Globus pallidus (tissue), 1 donor: ENCODE measurements at regions not wholly inside any gene's neighbourhood (a gene's known extent, or its start where the extent isn't known, plus 50 kb on each side); places are given as distances from the start of the nearest gene placed in this dataset.
A peak's percentile ranks its signal among the peaks of the same experiment; 100 is the strongest.
"Not testable (repeated sequence)": the region's sequence is repeated elsewhere in the genome, so short reads cannot be mapped to it uniquely, and the experiment has no call there.

ENCODE experiments used
- DNase-seq: peaks from one replicate; pipeline ENCODE4 v3.0.0-alpha.2; 2015; ENCODE audit warnings: low spot score

DNA sequence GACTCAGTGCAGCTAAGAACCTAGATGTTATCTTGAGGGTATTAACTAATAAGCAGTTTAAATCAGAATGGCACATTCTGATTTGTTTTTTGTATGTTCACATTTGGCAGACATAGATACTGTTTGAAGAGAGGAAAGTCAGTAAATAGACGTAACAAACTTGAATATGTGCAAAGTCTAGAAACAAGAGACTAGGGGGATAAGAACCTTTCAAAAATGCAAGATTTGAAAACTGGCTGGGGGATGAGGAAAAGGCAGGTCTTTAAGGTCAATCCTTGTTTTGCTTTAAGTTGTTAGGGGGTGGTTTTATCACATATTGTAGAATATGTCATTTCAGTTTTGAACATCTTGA lies 136.5 kb downstream of the ZNF92 start:
- DNase-seq, result not testable (repeated sequence)

DNA sequence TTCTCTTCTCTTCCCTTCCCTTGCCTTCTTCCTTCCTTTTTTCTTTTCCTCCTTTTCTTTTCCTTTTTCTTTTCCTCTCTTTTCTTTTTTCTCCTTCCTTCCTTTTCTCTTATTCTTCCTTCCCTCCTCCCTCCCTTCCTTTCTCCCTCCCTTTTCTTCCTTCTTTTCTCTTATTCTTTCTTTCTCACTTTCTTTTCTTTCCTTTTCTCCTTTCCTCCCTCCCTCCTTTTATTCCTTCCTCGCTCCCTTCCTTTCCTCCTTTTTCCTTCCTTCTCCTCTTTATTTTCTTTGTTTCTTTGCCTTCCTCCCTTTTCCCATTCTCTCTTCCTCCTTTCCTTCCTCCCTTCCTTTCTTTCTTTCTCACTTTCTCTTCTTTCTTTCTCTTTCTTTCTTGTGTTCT lies 146.1 kb downstream of the ZNF92 start:
- DNase-seq, result not testable (repeated sequence)

GRCh38 chr7:65545465-65546161 lies 172.0 kb downstream of the ZNF92 start:
- DNase-seq, result not testable (repeated sequence)

DNA sequence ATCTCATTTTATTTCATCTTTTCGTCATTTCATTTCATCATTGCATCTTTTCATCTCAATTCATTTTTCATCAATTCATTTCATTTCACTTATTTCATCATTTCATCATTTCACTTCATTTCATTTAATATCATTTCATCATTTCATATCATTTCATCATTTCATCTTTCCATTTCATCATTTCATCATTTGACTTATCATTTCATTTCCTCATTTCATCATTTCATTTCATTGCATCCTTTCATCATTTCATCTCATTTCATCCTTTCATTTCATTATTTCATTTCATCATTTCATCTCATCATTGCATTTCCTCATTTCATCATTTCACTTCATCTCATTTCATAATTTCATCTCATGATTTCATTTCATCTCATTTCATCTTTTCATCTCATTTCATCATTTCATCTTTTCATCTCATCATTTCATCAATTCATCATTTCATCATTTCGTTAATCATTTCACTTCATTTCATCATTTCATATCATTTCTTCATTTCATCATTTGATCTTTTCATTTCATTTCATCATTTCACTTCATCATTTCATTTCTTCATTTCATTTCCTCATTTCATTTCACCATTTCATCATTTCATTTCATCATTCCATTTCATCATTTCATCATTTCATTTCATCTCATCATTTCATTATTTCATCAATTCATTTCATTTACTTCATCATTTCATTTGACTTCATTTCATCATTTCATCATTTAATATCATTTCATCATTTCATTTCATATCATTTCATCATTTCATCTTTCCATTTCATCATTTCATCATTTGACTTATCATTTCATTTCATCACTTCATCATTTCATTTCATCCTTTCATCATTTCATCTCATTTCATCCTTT lies 176.2 kb downstream of the ZNF92 start:
- not testable (repeated sequence) for DNase-seq

- not testable (repeated sequence) for DNase-seq
These were observed 176.8 kb downstream of the ZNF92 start for GRCh38 chr7:65550444-65550809.

DNA sequence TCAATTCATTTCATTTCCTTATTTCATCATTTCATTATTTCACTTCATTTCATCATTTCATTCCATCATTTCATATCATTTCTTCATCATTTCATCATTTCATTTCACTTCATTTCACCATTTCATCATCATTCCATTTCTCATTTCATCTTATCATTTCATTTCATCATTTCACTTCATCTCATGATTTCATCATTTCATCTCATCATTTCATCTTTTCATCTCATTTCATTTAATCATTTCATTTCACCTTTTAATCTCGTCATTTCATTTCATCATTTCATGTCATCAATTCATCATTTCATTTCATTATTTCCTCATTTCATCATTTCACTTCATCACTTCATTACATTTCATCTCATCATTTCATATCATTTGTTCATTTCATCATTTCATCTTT lies 177.4 kb downstream of the ZNF92 start:
- not testable (repeated sequence) for DNase-seq

DNA sequence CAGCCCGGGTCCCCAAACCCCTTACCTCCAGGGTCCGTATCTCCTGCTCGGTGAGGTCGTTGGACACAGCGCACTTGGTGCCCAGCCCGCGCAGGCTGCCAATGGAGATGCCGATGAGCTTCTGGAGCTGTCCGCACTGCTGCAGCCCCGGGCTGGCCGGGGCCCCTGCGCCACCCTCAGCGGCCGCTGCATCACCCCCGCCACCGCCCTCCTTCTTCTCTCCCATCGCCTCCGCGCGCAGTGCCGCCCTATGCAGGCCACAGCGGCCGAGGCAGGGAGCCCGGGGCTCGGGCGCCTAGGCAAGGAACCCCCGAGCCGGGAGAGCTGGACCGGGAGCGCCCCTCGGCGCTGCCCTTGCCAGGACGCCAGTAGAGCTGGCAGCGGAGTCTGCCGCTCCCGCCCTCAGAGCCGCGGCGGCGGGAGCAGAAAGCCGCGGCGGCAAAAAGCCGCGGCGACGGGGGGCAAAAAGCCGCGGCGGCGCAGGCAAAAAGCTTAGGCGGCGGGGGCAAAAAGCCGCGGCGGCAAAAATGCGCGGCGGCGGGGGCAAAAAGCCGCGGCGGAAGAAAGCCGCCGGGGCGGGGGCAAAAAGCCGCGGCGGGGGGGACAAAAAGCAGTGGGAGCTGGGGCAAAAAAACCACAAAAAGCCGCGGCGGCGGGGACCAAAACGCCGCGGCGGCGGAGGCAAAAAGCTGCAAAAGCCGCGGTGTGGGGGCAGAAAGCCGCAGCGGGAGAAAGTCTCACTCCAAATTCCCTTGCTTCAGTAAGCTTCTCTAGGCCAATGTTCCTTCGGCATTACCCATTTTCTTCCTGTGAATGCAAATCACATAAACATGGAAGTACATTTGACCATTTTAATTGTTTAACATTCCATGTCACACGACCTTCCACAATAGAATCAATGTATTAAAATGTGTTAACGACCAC lies 181.2 kb downstream of the ZNF92 start:
- not testable (repeated sequence) for DNase-seq

DNA sequence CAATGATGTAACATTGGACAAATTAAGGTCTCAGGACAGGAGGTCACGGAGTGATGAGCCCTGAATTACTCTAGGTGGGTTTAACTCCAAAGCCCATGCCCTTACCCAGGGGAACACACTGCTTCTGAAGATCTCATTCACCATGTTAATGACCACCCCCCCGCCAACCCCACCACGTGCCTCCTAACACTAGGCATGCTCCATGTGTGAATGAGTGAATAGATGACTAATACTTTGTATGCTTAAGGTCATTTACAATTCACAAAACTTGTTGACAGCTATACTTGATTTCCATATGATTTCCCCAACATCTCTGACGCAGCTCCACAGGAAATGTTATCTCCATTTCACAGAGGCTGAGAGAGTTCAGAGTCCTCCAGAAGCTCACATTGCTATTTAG lies 184.9 kb downstream of the ZNF92 start:
- not testable (repeated sequence) for DNase-seq

DNA sequence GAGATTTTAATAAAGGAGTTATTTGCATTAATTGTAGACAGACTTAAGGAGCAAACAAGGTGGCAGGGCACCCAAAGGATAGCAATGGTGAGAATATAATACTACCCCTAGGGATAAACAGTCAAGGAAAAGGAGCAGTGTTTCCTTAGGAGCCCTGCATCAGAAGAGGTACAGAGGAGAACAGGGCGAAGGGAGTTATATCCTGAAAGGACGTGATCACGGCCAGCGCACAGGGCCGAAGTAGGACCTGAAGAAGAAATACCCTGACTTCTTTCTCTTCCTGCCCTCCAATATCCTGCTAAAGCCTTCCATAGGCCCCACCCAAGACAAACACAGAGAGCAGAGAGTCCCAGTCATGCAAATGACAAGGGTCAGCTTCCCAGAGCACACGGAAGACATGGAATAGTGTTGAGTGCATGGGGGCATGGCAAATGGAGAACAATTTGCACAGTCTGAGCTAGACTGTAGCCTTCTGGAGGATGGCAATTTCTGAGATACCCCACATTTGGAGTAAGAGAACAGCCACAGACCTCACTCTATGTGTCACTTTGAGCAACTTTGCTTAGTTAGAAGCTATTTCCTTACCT lies 188.2 kb downstream of the ZNF92 start:
- DNase-seq, result not testable (repeated sequence)

DNA sequence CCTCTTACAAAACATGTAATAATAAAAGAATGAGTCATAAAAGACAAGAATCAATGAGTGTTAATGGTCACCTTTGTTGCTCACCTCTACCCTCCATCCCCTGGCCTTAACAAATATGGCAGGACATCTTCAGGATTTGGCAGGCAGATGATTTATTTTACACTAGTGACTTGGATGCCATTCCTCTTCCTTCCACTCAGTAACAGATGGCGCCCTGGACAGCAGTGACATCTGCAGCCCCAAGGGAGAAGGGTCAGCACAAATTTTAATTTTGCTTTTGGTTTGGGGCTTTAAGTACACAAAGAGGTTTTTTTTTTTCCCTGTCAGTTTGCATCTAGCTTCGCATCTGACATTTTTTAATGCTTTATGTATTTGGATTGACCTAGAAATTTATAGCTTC lies 188.9 kb downstream of the ZNF92 start:
- not testable (repeated sequence) for DNase-seq

- DNase-seq, result not testable (repeated sequence)
These were observed 189.7 kb downstream of the ZNF92 start for GRCh38 chr7:65563333-65563732.

- not testable (repeated sequence) for DNase-seq
These were observed 194.6 kb downstream of the ZNF92 start for GRCh38 chr7:65568226-65568625.

- DNase-seq, result not testable (repeated sequence)
These were observed 197.3 kb downstream of the ZNF92 start for GRCh38 chr7:65570990-65571389.

- DNase-seq, result not testable (repeated sequence)
These were observed 198.9 kb downstream of the ZNF92 start for GRCh38 chr7:65572581-65572980.

- DNase-seq, result not testable (repeated sequence)
These were observed 202.7 kb downstream of the ZNF92 start for GRCh38 chr7:65576370-65576769.

DNA sequence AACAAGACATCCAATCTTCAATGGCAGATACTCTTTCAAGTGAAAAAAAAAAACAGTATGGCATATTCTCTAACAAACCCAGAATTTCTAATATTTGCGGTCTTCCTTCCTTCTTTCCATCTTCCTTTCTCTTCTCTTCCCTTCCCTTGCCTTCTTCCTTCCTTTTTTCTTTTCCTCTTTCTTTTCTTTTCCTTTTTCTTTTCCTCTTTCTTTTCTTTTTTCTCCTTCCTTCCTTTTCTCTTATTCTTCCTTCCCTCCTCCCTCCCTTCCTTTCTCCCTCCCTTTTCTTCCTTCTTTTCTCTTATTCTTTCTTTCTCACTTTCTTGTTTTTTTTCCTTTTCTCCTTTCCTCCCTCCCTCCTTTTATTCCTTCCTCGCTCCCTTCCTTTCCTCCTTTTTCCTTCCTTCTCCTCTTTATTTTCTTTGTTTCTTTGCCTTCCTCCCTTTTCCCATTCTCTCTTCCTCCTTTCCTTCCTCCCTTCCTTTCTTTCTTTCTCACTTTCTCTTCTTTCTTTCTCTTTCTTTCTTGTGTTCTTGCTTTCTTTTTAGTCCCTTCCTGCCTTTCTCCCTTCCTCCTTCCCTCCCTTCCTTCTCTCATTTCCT lies 209.0 kb downstream of the ZNF92 start:
- not testable (repeated sequence) for DNase-seq

DNA sequence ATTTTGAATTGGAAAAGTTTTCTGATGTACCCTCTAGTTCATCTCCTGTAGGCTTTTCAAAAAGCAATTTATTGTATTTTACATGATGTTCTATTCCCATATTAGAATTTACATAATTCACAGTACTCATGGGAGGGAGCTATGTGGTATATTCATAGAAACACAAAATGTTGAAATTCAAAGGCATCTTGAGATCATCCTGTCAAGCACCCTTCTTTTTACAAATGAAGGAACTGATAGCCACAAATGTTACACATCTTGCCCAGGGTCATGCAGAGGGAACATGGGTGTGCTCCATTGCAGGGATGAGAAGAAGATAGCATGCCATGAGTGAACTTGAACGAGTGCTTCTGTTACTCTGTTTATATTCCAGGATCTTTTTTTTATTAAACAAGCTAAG lies 228.8 kb downstream of the ZNF92 start:
- not testable (repeated sequence) for DNase-seq

- DNase-seq, result no peak
These were observed 235.5 kb downstream of the ZNF92 start for GRCh38 chr7:65609131-65609530.

DNA sequence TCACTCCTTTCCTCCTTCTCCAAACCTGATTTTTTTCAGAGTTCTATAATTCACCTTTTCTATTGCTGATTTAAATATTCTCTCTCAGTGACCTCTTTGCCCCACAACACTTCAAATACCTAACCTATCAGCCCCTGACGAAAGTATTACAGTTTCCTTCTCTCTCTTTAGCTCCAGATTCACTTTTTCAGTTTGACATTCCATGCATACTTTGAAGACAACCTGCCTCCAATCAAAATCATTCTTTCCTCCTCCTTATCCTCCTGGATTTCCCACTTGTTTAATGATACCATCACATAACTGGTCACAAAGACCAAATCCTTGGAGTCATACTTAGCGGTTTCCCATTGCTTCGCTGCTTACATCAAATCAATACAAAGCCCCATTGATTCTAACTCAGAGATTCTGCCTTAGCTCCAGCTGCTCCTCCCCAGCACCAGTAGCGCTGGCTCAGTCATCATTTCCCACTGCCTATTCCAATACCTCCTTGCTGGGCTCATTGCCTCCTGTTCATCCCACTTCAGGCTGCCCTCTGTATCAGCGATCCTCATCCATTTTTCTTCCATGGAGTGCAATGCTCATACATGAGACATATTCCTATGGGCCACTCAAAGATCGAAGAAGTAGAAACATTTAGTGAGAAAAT lies 240.1 kb downstream of the ZNF92 start:
- DNase-seq, result peak; percentile 2

DNA sequence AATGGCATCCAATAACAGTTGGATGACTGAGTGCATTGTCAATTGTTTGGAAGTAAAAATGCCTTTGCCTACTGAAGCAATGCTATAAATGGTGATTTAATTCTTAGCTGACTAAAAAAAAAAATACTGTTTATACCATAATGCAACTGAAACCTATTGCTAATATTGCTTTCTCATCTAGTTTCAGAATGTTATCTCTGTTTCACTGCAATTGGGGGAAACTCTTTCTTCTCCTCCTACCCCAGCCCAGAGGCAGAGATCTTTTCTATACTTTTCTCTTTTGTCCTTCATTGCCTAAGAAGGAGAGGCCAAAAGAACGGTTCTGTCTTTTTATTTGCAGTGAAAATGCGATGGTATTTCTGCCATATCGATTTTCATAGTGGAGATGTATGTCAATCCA lies 242.5 kb downstream of the ZNF92 start:
- DNase-seq, result peak; percentile 5

GRCh38 chr7:65620216-65620615 lies 246.6 kb downstream of the ZNF92 start:
- DNase-seq, result not testable (repeated sequence)
